HuH-7.5 (cell line): ENCODE measurements at regions not wholly inside any gene's neighbourhood (a gene's known extent, or its start where the extent isn't known, plus 50 kb on each side); places are given as distances from the start of the nearest gene placed in this dataset.
A peak's percentile ranks its signal among the peaks of the same experiment; 100 is the strongest.

Experiments used
- DNase-seq: peaks from one replicate; pipeline ENCODE4 v3.0.0; 2011; ENCODE audit warnings: low spot score

- no peak for DNase-seq
Observed at GRCh38 chr10:78162853-78163252, 129.2 kb downstream of the RPS24 start.

GRCh38 chr10:78164702-78165101 lies 131.0 kb downstream of the RPS24 start:
- no peak for DNase-seq

DNA sequence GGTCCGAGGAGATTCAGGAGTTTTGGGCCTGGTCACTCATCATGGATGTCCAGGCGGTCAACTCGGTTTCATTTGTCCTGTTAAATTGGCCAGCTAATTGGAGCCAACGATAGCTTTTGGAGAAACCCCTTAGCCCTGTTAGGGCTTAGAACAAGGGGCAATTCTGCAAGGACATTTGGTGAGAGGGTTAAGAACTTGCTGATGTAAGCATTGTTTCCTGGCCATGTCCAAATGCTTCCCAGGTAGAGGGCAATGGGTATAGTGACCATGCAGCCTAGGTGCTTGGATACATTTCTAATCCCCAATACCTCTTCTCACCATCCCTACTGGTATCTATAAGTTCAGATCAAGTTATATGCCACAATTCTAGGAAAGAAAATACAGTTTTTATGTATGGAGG lies 131.5 kb downstream of the RPS24 start:
- no peak for DNase-seq

DNA sequence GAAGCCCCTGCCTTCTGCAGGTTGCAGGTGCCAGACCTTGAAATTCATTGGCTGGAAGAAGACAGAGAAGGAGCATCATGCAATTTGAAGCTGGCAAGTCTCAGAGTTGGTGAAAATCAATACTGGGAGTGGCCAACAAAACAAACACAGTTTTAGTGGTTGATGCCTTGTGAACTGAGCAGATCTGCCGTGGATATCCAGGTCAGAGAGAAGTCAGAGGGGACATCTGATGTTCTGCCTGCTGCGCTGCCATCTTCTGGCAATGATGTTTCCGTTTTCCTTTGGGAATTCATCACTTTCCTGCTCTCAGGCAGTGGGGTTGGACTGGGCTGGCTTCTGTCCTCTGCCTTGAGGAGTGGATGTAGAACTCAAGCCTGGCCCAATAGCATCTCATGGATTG lies 132.0 kb downstream of the RPS24 start:
- peak; percentile 27 for DNase-seq

DNA sequence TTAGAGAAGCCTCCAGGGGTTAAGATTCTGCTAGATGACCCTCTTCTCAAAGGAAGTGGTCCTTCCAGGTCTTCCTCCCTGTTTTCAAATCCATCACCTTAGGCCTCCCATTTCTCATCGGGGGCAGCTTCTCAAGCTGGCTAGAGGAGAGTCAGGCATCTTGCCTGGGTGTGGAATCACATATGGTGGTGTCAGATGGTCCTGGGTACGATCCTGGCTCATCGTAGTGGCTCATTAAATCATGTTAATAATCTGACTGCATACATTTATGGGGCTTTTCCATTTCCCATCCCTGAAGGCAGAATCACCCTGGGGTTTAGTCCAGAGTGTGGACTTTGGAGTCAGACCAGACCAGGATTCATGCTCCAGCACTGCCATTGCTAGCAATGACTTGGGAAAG lies 132.6 kb downstream of the RPS24 start:
- DNase-seq: no peak

GRCh38 chr10:78169214-78169613 lies 135.6 kb downstream of the RPS24 start:
- no peak for DNase-seq

DNA sequence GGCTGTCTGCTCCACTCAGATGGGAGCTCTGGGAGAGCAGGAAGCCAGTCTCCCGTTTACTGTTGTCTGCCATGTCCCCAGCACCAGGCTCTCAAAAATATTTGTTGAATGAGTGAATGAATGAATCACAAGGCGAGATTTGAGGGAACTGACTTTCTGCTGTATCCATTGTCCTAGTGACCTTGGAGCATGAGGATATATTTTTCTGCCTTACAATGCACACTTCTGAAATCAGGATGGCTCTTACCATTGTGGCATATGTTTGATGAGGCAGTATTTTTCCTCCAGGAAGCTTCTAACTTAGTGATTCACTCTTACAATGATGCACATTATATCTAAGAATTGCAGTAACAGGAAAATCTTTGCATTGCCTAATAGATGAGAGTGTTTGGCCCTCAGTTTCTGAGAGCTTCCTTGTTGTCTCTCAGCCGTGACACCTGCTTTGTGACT lies 136.4 kb downstream of the RPS24 start:
- no peak for DNase-seq

- DNase-seq: no peak
Observed at GRCh38 chr10:78171633-78172400, 138.2 kb downstream of the RPS24 start.

GRCh38 chr10:78173360-78174015 lies 139.8 kb downstream of the RPS24 start:
- no peak for DNase-seq

DNA sequence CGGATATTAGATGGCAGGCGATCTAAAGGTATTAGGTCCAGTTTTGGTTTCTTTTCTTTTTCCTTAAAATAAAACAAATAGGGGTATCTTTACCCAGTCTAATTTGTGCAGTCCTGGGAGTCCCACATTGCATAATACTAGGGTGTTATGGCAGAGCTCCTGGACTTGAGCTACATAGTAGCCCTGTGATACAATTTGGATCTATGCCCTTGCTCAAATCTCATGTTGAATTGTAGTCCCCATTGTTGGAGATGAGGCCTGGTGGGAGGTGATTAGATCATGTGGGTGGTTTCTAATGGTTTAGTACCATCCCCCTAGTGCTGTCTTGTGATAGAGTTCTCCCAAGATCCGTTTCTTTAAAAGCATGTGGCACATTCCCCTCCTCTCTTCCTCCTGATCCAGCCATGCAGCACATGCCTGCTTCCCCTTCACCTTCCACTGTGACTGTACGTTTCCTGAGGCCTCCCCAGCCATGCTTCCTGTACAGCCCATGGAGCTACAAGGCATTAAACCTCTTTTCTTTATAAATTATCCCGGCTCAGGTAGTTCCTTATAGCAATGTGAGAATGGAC lies 141.9 kb downstream of the RPS24 start:
- DNase-seq: no peak

GRCh38 chr10:78176320-78177317 lies 143.0 kb downstream of the RPS24 start:
- peak; percentile 20 for DNase-seq

GRCh38 chr10:78177491-78178185 lies 144.0 kb downstream of the RPS24 start:
- no peak for DNase-seq

DNA sequence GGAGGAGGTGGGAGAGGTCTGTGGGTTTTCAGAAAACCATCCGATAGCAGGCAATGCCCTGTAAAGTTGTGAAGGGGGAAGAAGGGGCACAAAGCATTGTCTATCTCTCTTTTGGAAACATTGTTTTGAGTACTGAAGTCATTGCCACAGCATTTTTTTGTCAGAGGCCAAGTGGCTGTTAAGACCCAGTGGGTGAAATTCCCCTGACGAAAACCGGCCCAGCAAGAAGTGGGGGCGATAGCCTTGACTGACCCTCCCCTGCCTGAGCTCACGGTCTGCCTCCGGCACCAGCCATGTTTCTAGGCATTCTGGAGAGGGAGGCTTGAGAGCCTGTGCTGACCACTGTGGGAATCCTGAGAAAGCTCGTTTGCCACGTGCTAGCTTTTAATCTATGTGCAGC lies 144.7 kb downstream of the RPS24 start:
- DNase-seq: no peak

- no peak for DNase-seq
Observed at GRCh38 chr10:78178940-78179339, 145.3 kb downstream of the RPS24 start.

GRCh38 chr10:78179886-78180705 lies 146.4 kb downstream of the RPS24 start:
- DNase-seq: no peak

GRCh38 chr10:78181381-78182055 lies 147.9 kb downstream of the RPS24 start:
- DNase-seq: no peak

DNA sequence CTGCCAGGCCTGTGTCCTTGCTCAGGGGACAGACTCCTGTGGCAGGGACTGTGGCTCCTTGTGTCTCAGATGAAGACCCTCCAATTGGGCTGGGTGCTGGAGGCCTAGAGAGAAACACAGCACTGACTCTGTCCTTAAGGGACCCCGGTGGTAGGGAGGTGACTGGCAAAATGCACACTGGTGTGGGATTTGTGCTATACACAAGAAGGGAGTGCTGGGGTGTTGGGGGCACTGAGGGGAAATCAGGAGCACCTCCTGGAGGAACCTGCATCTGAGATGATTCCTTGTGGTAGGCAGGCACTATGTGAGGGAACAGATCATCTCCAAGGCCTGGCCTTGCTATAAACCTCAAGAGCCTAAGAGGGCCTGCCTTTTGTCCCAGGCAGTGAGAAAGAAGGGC lies 149.2 kb downstream of the RPS24 start:
- no peak for DNase-seq

- DNase-seq: no peak
Observed at GRCh38 chr10:78184851-78185692, 151.4 kb downstream of the RPS24 start.

- DNase-seq: no peak
Observed at GRCh38 chr10:78185693-78186055, 152.0 kb downstream of the RPS24 start.
